ENCODE measurements at regions not wholly inside any gene's neighbourhood (a gene's known extent, or its start where the extent isn't known, plus 50 kb on each side); places are given as distances from the start of the nearest gene placed in this dataset.
A peak's percentile ranks its signal among the peaks of the same experiment; 100 is the strongest.

DNA sequence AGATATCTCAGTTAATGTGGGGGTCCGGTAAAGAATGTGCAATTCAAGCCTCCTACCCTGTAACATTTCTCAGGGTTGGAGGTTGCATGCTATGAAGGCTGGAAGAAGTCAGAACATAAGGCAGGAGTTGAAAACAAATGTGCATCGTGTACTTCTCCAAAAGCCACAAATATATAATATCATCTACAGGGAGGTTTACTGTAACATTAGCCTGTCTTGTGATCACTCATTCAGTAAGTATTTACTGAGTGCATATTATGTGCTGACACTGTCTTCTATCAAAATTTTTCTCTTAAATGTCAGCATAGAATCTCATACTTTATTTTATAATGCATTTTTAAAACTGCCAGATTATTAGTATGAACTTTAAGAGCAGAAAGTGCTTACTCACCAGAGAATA, 105.6 kb upstream of the ZNF366 start:
- H3K27ac ChIP-seq, result no peak overlapping the region

DNA sequence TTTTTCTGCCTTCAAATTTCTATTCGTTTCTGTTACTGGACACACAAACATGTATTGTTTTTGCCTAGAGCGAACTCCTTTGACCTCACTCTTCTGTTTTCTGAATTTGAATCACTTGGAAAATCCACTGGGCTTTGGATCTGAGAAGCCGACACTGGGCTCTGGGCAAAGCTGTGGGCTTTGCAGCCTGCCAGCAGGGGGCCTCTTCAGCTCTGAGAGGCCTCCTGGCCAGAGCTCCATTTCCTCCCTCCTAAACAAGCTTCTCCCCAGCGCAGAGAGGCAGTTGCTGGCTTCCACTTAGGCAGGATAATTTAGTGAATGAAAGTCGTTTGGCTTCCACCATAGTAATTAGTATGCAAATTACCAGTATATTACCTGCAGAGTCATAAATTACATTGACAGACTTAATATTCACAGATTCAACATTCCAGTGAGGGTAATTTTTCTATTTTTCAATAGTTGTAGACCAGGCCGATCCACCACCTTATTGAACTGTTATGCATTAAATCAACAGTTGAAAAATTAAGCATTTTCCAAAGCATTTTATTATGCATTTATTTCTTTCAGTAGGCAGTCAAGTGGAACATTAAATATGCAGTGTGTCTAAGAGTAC, 104.0 kb upstream of the ZNF366 start:
- no peak overlapping the region for H3K27ac ChIP-seq
- no peaks in the 10 kb centered on the region for H3K9me3 ChIP-seq
- TF ChIP-seq, protein P1, sequence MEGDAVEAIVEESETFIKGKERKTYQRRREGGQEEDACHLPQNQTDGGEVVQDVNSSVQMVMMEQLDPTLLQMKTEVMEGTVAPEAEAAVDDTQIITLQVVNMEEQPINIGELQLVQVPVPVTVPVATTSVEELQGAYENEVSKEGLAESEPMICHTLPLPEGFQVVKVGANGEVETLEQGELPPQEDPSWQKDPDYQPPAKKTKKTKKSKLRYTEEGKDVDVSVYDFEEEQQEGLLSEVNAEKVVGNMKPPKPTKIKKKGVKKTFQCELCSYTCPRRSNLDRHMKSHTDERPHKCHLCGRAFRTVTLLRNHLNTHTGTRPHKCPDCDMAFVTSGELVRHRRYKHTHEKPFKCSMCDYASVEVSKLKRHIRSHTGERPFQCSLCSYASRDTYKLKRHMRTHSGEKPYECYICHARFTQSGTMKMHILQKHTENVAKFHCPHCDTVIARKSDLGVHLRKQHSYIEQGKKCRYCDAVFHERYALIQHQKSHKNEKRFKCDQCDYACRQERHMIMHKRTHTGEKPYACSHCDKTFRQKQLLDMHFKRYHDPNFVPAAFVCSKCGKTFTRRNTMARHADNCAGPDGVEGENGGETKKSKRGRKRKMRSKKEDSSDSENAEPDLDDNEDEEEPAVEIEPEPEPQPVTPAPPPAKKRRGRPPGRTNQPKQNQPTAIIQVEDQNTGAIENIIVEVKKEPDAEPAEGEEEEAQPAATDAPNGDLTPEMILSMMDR (IDR thresholded peaks at IDR 0.05), result peak; percentile 89 to 90
- H3K4me3 ChIP-seq, result no peak overlapping the region
- no peaks in the 10 kb centered on the region for H3K27me3 ChIP-seq
- no peaks in the 10 kb centered on the region for H3K36me3 ChIP-seq
- intact Hi-C loops (cut with DNase I), result no loop called here
- ATAC-seq (peak; percentile 98), DNase-seq (peak in 3 of 4 donors; percentile 72 to 86 (median 79))
- H3K4me1 ChIP-seq, result no peaks in the 10 kb centered on the region

More for the DNA sequence above, 105.6 kb upstream of the ZNF366 start:
- no peaks in the 10 kb centered on the region for H3K27me3 ChIP-seq
- H3K9me3 ChIP-seq, result no peaks in the 10 kb centered on the region
- H3K4me1 ChIP-seq, result no peaks in the 10 kb centered on the region
- intact Hi-C loops (cut with DNase I), result no loop called here
- H3K4me3 ChIP-seq, result no peak overlapping the region
- no peak for ATAC-seq
- no peaks in the 10 kb centered on the region for H3K36me3 ChIP-seq
- DNase-seq, result no peak
- TF ChIP-seq, protein P1 (IDR thresholded peaks at IDR 0.05), result no peak

DNA sequence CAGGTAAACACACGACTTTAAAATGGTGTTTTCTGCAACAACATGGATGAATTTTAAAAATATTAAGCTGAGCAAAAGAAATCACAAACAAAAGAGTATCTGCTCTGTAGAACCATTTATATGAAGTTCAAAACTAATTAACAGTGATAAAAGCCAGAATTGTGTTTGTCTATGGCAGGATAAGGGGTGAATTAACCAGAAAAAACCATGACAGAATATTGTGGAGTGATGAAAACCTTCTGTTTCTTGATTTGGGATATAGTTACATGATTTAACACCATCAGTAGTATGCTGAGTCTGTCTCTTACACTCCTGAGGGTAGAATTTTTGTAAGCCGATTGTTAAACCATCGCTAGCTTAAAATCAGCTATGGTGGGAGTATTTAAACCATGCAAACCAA, 101.7 kb upstream of the ZNF366 start:
- TF ChIP-seq, protein P1 (IDR thresholded peaks at IDR 0.05), result no peak
- no peak overlapping the region for H3K4me3 ChIP-seq
- DNase-seq (no peak), ATAC-seq (no peak)
- no peaks in the 10 kb centered on the region for H3K9me3 ChIP-seq
- intact Hi-C loops (cut with DNase I), result loop anchor here in 1 of 2 donors (10.0 kb wide), 1 partner anchor 216 kb away; no protein-coding TSS in a partner anchor
- H3K4me1 ChIP-seq, result no peaks in the 10 kb centered on the region
- H3K27ac ChIP-seq, result no peak overlapping the region
- no peaks in the 10 kb centered on the region for H3K27me3 ChIP-seq
- no peaks in the 10 kb centered on the region for H3K36me3 ChIP-seq

DNA sequence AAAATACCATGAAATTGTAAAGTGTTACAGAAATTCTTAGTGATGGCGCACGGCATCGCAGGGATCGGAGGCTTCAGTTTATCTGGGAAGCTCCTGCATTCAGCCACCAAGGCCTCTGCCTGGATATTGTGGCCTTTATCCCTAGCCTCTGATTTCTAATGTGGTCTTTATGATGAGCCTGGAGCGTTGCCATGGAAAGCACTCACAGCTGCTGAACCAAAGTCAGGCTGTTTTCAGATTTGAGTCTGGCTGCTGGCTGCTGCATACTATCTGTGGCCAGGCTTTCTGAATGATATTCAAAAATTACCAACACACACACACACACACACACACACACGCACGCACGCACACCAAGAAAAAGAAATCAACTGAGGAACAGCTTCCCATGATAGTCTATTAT, 101.1 kb upstream of the ZNF366 start:
- no peaks in the 10 kb centered on the region for H3K9me3 ChIP-seq
- no peak overlapping the region for H3K27ac ChIP-seq
- no peaks in the 10 kb centered on the region for H3K4me1 ChIP-seq
- no peaks in the 10 kb centered on the region for H3K27me3 ChIP-seq
- no peak overlapping the region for H3K4me3 ChIP-seq
- no peaks in the 10 kb centered on the region for H3K36me3 ChIP-seq
- DNase-seq (peak in 2 of 4 donors; percentile 87 to 91), ATAC-seq (no peak)
- TF ChIP-seq, protein P1 (IDR thresholded peaks at IDR 0.05), result no peak
- intact Hi-C loops (cut with DNase I), result loop anchor here in 1 of 2 donors (10.0 kb wide), 1 partner anchor 217 kb away; no protein-coding TSS in a partner anchor

DNA sequence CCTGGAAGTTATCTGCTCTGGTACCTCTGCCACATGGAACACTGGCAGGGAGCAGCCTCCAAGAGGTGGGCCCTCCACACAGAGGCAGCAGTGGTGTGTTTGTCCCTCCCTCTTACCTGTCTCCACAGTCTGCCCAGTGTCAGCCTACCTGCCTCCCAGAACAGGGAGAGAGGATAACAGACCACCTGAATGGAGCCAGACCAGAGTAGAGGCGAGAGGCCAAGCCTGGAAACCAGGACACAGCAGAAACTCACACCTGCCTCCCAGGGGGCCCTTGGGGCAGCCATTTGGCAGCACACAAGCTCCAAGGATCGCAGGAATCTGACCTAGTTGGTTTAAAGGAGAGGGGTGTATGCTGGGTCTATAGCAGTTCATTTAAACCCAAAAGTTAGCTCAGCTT, 100.2 kb upstream of the ZNF366 start:
- Histone ChIP-seq H3K27ac (no peak overlapping the region), H3K27me3 (no peaks in the 10 kb centered on the region), H3K9me3 (no peaks in the 10 kb centered on the region), H3K36me3 (no peaks in the 10 kb centered on the region), H3K4me1 (no peaks in the 10 kb centered on the region), H3K4me3 (no peak overlapping the region)
- TF ChIP-seq, protein P1 (IDR thresholded peaks at IDR 0.05), result no peak
- ATAC-seq, result no peak
- intact Hi-C loops (cut with DNase I), result loop anchor here in 1 of 2 donors (10.0 kb wide), 1 partner anchor 217 kb away; no protein-coding TSS in a partner anchor
- DNase-seq, result no peak

Measured in left lung (tissue), 4 donors.